HG03025 (cell line): ENCODE measurements at regions not wholly inside any gene's neighbourhood (a gene's known extent, or its start where the extent isn't known, plus 50 kb on each side); places are given as distances from the start of the nearest gene placed in this dataset.
"Not testable (repeated sequence)": the region's sequence is repeated elsewhere in the genome, so short reads cannot be mapped to it uniquely, and the experiment has no call there.

Source experiments
- ATAC-seq: cut with Tn5 transposase; IDR thresholded peaks from one replicate; pipeline ENCODE4 v1.9.1; 2021; ENCODE audit warnings: mild to moderate bottlenecking, moderate library complexity; ENCODE audit not compliant: unreplicated experiment, low FRiP score

DNA sequence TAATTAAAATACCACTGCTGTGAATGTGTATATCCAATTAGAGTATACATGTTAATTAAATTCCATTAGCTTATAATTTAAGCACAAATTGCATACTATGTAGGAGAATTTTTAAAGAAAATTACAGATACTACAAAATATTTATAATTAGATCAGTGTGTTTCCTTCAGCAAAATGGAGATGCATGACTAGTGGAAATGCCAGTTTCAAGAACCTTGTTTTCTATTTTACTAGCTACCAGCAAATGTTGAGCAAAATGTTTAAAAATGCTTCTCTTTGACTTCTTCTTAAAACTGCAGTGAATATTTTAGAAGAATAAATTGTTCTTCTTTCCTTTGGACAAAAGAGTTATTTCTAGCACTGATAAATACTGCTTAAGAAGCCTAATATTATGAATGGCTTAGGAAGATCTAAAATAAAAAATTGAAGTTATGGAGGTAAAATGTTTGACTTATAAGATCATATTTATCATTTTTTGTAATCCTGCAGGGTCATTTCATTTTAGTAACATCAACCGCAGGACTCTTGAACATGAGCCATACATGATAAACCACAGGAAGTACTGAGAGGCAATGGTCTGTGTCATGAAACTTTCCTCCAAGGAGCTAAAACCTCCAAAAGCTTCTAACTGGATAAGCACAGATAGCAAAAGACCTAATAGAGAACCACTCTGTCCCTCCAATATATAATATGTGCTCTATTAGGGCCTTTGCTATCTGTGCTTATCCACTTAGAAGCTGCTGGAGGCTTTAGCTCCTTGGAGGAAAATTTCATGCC is 1066.0 kb upstream of the CELF2 start:
- ATAC-seq = no peak

DNA sequence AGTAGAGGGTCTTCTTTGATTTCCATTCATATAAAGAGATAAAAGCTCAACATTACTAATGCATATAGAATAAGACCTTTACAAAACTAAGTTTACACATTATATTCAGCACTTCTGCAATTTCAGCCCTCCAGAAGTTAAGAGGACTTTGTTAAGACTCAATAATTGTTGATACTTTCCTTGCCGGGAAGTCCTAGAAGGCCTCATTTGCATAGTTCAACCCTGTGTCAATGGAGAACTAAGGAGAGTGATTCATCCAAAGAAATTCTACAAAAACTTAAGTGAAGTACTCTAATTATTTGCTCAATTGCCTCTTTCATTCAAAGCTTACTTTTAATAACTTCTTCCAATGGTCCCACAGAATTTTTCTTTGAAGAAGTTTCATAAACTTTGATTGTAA is 1060.3 kb upstream of the CELF2 start:
- no peak for ATAC-seq

DNA sequence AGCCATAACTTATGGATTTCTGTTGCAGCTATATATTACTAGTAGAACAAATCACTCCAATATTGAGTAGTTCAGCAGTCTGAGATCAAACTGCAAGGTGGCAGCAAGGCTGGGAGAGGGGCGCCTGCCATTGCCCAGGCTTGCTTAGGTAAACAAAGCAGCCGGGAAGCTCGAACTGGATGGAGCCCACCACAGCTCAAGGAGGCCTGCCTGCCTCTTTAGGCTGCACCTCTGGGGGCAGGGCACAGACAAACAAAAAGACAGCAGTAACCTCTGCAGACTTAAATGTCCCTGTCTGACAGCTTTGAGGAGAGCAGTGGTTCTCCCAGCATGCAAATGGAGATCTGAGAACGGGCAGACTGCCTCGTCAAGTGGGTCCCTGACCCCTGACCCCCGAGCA is 1059.8 kb upstream of the CELF2 start:
- not testable (repeated sequence) for ATAC-seq

DNA sequence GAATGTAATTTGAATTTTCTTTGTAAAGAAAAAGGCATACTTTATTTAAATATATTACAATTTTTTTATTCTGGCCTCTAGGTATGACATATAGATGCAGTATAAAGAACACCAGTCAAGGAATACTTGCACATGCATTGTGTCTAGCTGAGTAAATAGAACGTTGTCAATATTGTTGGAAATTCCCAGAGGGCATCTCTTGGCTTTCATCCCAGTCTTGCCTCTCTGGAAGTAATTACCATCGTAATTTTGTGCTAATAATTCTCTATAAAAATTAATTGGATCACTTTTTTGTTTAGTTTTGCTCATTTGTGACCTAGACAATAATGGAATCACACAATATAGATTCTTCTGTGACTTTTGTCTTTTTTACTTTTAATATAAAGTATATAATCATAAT is 1052.3 kb upstream of the CELF2 start:
- no peak for ATAC-seq

DNA sequence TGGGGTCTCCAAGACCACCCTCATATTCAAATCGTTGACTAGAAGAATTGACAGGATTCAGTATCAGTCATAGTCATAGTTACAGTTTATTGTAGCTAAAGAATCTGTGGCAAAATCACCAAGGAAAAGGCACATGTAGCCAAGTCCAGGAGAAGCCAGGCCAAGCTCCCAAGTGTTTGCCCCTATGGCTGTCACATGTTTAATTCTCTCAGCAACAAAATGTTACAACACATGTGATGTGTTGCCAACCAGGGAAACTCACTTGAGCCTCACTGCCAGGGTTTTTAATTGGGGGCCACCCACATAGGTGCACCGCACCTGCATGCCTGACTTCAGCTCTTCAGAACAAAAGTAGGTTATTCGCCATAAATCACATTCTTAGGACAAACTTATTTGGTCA is 1030.9 kb upstream of the CELF2 start:
- no peak for ATAC-seq

DNA sequence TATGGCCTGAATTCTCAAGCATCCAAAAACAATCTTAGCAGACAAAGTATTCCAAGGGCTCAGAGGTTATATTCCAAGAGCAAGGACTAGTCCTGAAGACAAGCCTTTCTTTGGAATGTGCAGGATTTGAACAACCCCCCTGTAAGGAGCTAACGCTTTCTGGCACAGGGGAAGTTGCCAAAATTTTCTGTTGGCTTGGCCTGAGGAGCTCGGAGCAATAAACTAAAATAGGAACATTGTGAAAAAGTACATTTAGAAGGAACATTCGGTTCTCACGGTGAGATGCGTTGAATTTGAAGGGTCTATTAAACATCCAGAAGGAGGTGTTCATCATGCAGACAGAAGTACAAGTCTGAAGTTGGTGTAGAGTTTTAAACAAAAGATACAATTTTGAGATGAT is 1030.5 kb upstream of the CELF2 start:
- no peak for ATAC-seq

DNA sequence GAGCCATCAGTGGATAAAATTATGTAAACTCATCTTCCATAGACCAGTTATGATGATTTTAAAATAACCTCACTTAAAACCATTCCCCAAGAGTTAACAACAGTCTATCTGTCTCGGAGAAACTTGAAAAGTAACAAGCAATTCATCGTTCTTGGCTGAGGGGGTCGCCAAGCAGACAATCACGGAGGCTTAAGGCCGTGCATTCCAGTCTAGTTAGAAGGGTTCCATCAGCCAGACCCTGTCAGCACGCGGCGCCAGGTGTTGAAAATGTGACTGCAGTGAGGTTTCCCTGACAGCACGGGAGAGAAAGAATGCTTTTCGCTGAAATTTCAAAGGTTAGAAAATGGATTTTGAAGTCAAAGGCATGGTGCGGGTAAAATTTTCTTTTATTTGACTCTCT is 1025.0 kb upstream of the CELF2 start:
- ATAC-seq = no peak

DNA sequence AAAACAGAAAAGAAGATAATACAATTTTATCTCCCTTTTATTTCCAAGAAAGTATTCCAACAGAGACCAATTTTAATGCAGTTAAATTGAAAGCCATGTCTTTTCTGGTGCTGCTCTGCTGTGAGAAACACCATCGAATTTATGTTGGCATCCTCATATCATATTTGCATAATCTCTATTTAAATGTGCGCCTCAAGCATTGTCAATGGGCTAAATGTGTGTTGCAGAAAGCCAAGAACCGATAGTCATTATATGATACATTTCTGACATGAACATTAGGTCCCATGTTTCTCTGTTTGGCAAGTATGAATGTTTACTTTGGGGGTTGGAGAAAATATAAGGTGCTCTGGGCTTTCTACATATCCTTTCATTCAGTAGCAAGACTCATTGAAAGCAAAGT is 1023.5 kb upstream of the CELF2 start:
- no peak for ATAC-seq

DNA sequence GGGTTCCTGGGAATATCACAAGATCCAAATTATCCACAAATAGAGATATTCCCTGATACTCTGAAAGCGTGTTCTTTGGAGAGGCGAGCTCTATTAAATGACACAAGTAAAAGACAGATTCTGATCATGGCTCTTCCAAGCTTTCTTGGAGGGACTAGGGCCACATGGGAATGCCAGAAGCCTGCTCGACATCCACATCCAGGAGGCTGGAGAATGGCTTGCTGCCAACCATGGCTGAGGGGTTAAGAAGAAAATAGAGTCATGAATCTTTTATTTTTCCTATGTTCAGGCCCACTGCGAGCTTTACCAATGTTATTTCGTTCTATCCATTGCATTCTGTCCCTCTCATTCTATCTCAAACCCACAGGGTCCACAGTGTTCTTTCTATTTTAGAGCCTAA is 1018.0 kb upstream of the CELF2 start:
- ATAC-seq = no peak

DNA sequence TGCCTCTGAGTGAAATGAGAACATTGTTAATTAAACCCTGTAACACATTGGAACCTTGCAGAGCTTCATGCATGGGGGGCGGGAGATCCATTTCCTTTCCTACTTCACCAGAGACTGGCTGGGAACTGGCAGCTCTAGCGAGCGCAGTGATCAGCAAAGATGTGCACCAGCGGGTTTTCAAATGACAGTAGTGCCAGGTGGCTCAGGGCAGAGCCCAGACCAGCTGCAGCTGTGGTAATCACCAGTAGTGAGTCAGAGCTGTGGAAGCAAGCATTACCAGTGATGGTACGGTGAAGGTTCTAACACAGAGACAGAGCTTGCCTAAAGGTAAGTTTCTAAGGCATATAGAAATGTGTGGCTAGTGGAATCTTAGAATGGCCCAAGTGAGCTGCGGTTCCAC is 1009.7 kb upstream of the CELF2 start:
- no peak for ATAC-seq

DNA sequence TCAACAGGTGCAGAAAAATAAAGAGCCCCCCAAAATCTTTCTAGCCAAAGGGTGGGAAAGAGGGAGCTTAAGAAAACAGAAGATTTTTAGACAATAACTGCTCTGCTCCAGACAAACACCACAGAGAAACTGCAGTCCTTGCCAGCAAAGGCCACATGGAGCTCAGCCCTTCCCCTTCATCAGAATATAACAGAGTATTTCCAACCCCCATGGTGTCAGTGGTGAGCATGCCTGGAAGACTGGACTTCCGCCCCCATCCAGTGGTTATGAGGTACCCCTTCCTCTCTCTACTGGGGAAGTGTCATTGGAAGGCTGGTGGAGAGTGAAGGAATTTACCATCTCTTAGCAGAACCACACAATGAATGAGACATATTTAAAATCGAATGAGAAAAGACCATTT is 1007.3 kb upstream of the CELF2 start:
- no peak for ATAC-seq

DNA sequence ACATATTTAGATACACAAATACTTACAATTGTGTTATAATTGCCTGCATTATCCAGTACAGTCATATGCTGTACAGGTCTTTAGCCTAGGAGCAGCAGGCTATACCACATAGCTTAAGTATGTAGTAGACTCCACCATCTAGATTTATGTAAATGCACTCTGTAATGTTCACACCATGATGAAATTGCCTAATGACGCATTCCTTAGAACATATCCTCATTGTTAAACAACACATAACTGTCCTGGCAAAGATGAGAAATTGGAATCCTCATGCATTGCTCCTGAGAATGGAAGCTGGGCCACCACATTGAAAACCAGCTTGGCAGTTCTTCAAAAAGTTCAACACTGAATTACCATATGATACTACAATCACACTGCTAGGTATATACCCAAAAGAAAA is 1002.8 kb upstream of the CELF2 start:
- no peak for ATAC-seq

DNA sequence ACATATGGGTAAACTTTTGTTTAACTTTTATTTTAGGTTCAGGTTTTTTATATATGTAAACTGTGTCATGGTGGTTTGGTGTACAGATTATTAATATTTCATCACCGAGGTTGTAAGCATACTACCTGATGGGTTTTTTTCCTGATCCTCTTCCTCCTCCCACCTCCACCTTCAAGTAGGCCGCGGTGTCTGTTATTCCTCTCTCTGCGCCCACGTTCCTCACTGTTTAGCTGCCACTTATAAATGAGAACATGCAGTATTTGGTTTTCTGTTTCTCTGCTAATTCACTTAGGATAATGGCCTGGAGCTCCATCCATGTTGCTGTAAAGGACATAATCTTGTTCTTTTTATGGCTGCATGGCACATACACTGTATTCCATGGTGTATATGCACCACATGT is 1000.0 kb upstream of the CELF2 start:
- no peak for ATAC-seq

DNA sequence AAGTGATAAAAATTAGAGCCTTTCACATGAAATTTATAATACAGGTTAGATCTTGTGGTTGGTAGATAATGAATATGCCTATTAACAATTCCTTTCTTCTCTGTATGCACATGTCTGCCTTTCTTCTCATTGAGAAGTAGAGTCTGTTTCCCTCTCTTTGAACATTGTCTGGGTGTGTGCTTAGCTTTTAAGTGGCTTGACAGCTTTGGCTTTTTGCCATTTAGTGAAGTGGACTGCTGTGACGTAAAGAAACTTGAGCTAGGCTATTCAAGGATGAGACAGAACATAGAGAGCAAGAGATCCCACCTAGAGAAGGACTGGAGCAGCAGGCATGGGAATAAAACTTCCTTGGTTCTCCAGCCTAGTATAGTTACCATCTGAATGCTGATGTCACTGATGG is 996.7 kb upstream of the CELF2 start:
- ATAC-seq = no peak

DNA sequence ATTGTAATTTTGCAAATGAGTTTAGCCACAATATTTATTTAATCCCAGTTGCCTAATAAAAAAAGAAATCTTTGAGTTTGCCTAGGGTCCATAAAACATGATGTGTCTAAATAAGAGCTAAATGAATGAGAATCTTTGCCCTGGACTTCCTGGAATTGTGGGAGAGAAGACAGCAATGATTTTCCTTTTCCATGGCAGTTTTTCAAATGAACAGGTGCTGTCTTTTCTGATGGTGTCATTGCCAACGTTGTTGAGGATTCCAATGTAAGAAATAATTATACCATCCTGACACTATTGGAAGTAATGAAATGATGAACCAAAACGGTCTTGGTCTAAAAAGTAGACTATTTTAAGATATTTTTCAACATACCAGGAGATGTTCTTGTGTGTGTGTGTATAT is 984.7 kb upstream of the CELF2 start:
- no peak for ATAC-seq

DNA sequence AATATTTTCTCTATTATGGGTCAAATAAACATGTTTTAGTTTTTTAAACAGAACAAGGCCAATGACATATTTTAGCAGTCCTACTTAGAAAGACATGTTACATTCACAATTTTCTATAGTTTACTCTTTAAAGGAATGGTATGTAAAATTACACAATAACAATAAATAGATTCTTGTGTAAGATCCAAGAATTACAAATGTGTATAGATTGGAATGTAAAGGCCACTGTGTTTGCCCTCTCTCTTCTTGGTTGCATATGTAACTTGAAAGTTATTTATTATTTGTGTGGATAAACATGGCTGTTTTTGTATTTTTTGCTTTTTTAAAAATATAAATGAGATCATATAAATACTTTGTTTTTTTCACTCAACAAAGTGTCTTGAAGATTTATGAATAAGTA is 979.3 kb upstream of the CELF2 start:
- no peak for ATAC-seq

DNA sequence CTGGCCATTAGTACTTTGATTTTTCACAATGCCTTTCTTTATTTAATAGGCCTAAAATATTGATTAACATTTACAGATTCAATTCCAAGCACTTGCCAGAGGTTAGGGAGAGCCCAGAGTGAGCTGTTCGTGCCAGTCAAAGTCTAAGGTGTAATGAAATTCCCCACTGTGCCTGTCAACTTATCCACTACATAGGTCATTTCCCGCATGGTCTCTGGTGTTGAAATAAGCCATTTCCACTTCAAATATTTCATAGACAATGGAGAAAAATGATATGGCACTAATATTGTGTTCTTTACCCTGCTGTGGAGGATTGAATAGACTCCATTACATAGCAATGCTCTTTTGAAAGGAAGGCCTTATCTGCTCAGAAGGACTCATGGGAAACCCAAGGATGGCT is 978.1 kb upstream of the CELF2 start:
- ATAC-seq = no peak

DNA sequence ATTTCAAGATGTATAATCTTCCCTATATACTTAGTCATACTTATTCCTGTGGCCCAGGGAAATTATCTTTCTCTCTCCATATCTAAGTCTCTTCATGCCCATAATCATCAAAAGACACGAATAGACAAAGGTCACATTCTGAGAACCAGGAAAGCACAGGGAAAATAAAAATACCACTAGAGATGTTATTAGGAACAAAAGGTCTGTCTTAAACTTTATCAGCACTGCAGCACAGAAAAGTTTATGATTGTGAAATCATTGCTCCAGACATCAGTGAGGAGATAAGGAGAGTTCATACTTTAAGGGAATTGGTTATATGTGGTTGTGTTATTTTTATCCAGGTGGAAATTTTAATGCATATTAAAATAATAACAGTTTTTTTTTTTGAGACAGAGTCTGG is 974.6 kb upstream of the CELF2 start:
- no peak for ATAC-seq

DNA sequence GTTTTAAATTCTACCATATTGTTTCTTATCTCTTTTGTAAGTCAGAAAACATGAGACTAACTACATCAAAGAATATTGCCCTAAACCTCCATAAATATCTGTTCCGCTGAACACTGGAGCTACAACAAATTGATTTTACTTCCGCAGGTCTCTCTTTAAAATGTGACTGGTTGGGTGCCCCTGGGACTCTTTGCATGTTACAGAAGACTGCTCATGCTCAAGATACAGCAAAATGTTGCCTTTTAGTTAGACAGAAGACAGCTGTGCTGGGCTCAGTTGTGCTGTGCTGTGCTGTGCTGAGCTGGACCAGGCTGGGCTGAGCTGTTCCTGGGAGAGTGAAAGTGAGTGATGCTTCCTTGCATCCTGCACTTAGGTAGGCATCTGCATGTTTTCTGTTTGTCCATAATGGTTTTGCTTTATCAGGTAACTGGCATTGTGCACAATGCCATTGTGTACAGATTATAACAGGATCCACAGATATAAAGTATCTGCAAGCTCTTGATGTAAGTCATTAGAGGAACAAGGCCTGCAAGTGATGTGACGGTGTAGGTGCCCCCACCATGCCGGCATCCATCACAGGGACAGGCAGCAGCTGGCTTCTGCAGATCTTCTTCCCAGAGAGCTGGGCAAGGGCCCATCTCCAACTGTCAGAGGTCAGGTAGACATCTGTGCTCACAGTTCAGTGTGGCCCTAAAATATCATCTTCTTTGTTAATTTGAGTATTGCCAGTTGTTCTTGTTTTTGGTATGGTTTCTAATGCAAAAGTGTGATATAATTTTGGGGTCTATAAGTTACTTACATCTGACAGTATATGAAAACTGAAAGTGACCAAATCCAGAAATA is 972.5 kb upstream of the CELF2 start:
- no peak for ATAC-seq

DNA sequence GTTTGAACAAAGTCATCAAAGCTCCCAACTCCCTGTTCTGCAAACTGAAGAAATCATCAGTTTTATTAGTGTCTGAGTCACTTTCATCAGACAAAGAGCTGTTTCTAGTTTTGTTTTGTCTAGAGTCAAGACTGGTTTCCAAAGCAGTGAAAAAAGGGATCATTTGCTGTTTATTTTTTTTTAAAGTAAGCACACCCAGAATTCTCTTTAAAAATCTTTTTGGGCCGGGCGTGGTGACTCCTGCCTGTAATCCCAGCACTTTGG is 972.0 kb upstream of the CELF2 start:
- no peak for ATAC-seq

DNA sequence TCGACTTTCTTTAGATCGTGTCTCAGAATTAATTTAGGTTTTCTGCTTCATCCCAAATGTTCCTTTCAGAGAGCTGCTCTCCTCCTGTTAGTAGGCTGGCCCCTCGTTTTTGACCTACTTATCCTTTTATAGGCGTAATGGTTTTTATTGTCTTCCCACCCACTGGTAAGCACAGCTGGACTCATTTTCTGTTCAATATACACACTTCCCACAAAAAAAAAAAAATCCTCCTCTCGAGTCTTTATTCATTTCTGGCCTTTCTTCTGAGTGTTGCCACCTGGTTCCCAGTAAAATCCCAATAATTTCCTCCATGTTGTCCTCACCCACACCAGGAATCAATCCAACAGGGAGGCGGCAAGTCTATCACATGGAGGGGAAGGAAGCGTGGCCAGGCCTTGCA is 970.2 kb upstream of the CELF2 start:
- no peak for ATAC-seq

DNA sequence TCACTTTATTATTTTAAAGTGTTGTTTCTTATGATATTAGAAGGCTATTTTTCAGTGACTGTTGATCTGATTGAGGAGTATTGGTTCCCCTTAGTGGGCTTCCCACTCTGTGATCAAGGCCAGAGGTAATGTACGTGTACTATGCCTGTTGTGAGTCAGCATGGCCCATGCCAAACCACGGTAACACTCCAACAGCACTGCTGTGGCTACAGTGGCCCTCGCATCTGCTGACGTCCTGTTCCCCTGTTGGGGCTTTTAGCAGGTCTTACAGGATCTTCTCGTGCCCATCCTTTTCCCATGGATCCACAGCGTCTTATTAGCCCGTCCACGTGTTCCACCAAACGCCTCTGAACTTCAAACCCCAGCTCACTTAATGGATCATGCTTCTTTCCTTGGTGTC is 964.6 kb upstream of the CELF2 start:
- ATAC-seq = no peak
